ENCODE measurements at regions not wholly inside any gene's neighbourhood (a gene's known extent, or its start where the extent isn't known, plus 50 kb on each side); places are given as distances from the start of the nearest gene placed in this dataset.

DNA sequence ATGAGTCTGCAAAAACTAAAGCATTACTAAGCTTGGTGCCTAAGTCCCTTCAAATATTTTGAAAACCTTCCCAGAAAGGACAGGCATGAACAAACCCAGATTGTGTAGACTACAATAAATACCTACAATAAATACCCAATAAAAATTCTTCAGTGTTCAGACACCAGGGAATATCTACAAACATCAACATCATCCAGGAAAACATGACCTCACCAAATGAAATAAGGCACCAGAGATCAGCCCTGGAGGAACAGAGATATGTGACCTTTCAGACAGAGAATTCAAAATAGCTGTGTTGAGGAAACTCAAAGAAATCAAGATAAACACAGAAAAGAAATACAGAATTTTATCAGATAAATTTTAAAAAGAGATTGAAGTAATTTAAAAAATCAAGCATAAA lies 57.8 kb upstream of the NLRP2B start:
- H3K9me2 ChIP-seq (ENCODE audit: insufficient read depth, low read length) = no peaks in the 10 kb centered on the region
- no peaks in the 10 kb centered on the region for H3K27me3 ChIP-seq (ENCODE audit: insufficient read depth, low read depth, low read length)

More for the DNA sequence above, 57.8 kb upstream of the NLRP2B start:
- Histone ChIP-seq H3K9me3 (ENCODE audit: low read length) (no peaks in the 10 kb centered on the region), H3K27ac (ENCODE audit: low read length) (no peak overlapping the region), H3K36me3 (ENCODE audit: insufficient read depth, low read length) (no peaks in the 10 kb centered on the region), H2AFZ (ENCODE audit: low read depth, low read length) (no peak overlapping the region), H3K9ac (ENCODE audit: low read length) (no peak overlapping the region), H3K79me2 (replicated peaks; ENCODE audit: insufficient read depth, low read length) (no peaks in the 10 kb centered on the region), H3F3A (ENCODE audit: insufficient read depth, low read length, poor library complexity, severe bottlenecking) (no peaks in the 10 kb centered on the region), H4K20me1 (ENCODE audit: insufficient read depth) (no peaks in the 10 kb centered on the region), H3K4me2 (ENCODE audit: low read length) (no peak overlapping the region), H3K4me3 (ENCODE audit: low read length) (no peak overlapping the region)
- TF ChIP-seq RAD21 (conservative IDR thresholded peaks at IDR 0.05) (no peak), POLR2AphosphoS5 (IDR thresholded peaks at IDR 0.05) (no peak), MXI1 (conservative IDR thresholded peaks at IDR 0.05; ENCODE audit: poor library complexity, severe bottlenecking) (no peak), REST (IDR thresholded peaks at IDR 0.05; ENCODE audit: borderline replicate concordance) (no peak), SMC3 (conservative IDR thresholded peaks at IDR 0.05; ENCODE audit: poor library complexity) (no peak), CTCF (IDR thresholded peaks at IDR 0.05; ENCODE audit: poor library complexity, severe bottlenecking) (no peak), TAF1 (IDR thresholded peaks at IDR 0.05; ENCODE audit: low read depth) (no peak), EZH2 (IDR thresholded peaks at IDR 0.05; ENCODE audit: borderline replicate concordance, insufficient read depth, low read length, poor library complexity, severe bottlenecking) (no peak), EP300 (conservative IDR thresholded peaks at IDR 0.05; ENCODE audit: poor library complexity, severe bottlenecking) (no peak)
